ENCODE measurements at regions not wholly inside any gene's neighbourhood (a gene's known extent, or its start where the extent isn't known, plus 50 kb on each side); places are given as distances from the start of the nearest gene placed in this dataset.

GRCh38 chr12:127063339-127064072, 1203.5 kb upstream of the TMEM132C start:
- peaks cover 46% of the 10 kb centered on the region for H3K36me3 Mint-ChIP-seq
- TF ChIP-seq KAT7 (CRISPR knock-in tag; IDR thresholded peaks at IDR 0.05; ENCODE audit: borderline replicate concordance) (no peak), ZBTB43 (CRISPR knock-in tag; IDR thresholded peaks at IDR 0.05) (no peak), ELF4 (CRISPR knock-in tag; IDR thresholded peaks at IDR 0.05; ENCODE audit: low read depth) (no peak), AFF4 (CRISPR knock-in tag; IDR thresholded peaks at IDR 0.05; ENCODE audit: borderline replicate concordance) (no peak), USF2 (CRISPR knock-in tag; IDR thresholded peaks at IDR 0.05) (no peak), ZNF263 (CRISPR knock-in tag; IDR thresholded peaks at IDR 0.05; ENCODE audit: low read depth) (no peak), ERG (CRISPR knock-in tag; IDR thresholded peaks at IDR 0.05) (no peak), PRRX2 (CRISPR knock-in tag; IDR thresholded peaks at IDR 0.05) (no peak)
- TF ChIP-seq, protein P1, sequence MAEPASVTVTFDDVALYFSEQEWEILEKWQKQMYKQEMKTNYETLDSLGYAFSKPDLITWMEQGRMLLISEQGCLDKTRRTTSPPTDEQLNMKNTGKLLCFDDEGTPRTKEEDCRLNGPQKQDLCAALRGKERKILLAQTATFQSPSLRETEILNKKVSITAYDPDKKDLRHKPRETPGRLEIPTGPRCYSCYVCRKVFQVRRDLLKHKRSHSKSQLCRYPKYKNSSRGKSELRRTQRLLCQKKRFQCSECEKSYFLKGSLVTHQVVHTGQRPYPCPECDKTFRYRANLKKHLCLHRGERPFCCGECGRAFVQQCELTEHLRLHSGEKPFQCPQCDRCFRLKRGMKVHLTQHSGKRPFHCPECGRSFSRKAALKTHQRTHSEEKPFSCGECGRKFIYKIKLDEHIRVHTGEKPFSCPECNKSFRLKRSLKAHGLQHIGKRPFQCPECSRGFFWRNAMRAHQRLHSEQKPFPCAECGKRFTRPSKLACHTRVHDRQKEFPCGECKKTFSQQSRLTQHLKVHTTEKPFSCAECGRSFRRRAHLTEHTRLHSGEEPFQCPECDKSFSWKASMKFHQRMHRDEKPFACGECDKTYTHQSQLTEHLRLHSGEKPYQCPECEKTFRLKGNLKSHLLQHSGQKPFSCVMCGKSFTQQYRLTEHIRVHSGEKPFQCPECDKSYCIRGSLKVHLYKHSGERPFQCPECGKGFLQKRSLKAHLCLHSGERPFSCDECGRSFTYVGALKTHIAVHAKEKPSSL (CRISPR knock-in tag; conservative IDR thresholded peaks at IDR 0.05): no peak
- TF ChIP-seq, protein P2, sequence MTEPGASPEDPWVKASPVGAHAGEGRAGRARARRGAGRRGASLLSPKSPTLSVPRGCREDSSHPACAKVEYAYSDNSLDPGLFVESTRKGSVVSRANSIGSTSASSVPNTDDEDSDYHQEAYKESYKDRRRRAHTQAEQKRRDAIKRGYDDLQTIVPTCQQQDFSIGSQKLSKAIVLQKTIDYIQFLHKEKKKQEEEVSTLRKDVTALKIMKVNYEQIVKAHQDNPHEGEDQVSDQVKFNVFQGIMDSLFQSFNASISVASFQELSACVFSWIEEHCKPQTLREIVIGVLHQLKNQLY (CRISPR knock-in tag; IDR thresholded peaks at IDR 0.05): no peak
- no peak overlapping the region for H3K27ac Mint-ChIP-seq
- H3K9me3 Mint-ChIP-seq: peaks cover 71% of the 10 kb centered on the region
- DNase-seq (ENCODE audit: low spot score): no peak
- peaks cover 2% of the 10 kb centered on the region; the same call in 1 of the 2 replicates for H3K27me3 Mint-ChIP-seq (ENCODE audit: low read depth)
- H3K4me1 Mint-ChIP-seq: no peaks in the 10 kb centered on the region
- CTCF ChIA-PET: no interaction called here
- no peak overlapping the region for H3K4me3 Mint-ChIP-seq
- no peak for ATAC-seq
- POLR2A ChIA-PET: no interaction called here

DNA sequence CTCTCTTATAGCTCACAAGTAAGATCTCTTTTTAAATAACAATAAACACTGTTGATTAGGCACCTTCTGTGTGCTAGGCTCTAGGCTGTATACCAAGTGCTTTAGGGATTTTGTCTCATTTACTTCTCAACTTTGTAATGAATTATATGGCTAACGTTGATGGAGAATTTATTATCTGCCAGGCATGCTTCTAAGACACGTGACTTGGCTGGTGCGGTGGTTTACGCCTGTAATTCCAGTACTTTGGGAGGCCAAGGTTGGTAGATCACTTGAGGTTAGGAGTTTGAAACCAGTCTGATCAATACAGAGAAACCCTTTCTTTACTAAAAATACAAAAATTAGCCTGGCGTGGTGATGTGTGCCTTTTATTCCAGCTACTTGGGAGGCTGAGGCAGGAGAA, 1202.8 kb upstream of the TMEM132C start:
- H3K27me3 Mint-ChIP-seq (ENCODE audit: low read depth): peaks cover 2% of the 10 kb centered on the region; the same call in 1 of the 2 replicates
- no peak for ATAC-seq
- H3K36me3 Mint-ChIP-seq: peaks cover 44% of the 10 kb centered on the region
- ChIA-PET CTCF (no interaction called here), POLR2A (no interaction called here)
- H3K9me3 Mint-ChIP-seq: peaks cover 73% of the 10 kb centered on the region
- H3K27ac Mint-ChIP-seq: no peak overlapping the region
- no peak overlapping the region for H3K4me3 Mint-ChIP-seq
- no peak for DNase-seq (ENCODE audit: low spot score)
- H3K4me1 Mint-ChIP-seq: no peaks in the 10 kb centered on the region
- TF ChIP-seq ZNF423 (CRISPR knock-in tag; IDR thresholded peaks at IDR 0.05) (no peak), CTCF (IDR thresholded peaks at IDR 0.05) (no peak), ZSCAN18 (CRISPR knock-in tag; IDR thresholded peaks at IDR 0.05) (no peak), ERG (CRISPR knock-in tag; IDR thresholded peaks at IDR 0.05) (no peak), ZNF121 (CRISPR knock-in tag; IDR thresholded peaks at IDR 0.05) (no peak), ZNF138 (CRISPR knock-in tag; conservative IDR thresholded peaks at IDR 0.05) (no peak), HMGXB4 (CRISPR knock-in tag; IDR thresholded peaks at IDR 0.05) (no peak)
